ENCODE measurements at regions not wholly inside any gene's neighbourhood (a gene's known extent, or its start where the extent isn't known, plus 50 kb on each side); places are given as distances from the start of the nearest gene placed in this dataset.

GRCh38 chrX:136967966-136968365, 65.8 kb downstream of the GPR101 start:
- TF ChIP-seq RAD21 (CRISPR knock-in tag; conservative IDR thresholded peaks at IDR 0.05 in 1 of 2, IDR thresholded peaks at IDR 0.05 in 1 of 2): no peak
- TF ChIP-seq, protein P1, sequence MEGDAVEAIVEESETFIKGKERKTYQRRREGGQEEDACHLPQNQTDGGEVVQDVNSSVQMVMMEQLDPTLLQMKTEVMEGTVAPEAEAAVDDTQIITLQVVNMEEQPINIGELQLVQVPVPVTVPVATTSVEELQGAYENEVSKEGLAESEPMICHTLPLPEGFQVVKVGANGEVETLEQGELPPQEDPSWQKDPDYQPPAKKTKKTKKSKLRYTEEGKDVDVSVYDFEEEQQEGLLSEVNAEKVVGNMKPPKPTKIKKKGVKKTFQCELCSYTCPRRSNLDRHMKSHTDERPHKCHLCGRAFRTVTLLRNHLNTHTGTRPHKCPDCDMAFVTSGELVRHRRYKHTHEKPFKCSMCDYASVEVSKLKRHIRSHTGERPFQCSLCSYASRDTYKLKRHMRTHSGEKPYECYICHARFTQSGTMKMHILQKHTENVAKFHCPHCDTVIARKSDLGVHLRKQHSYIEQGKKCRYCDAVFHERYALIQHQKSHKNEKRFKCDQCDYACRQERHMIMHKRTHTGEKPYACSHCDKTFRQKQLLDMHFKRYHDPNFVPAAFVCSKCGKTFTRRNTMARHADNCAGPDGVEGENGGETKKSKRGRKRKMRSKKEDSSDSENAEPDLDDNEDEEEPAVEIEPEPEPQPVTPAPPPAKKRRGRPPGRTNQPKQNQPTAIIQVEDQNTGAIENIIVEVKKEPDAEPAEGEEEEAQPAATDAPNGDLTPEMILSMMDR (IDR thresholded peaks at IDR 0.05 in 2 of 3, conservative IDR thresholded peaks at IDR 0.05 in 1 of 3; ENCODE audit: insufficient read depth in 2 of 3, low read depth in 1 of 3, low read length in 3 of 3): no peak
